HG03457 (cell line): ENCODE measurements at regions not wholly inside any gene's neighbourhood (a gene's known extent, or its start where the extent isn't known, plus 50 kb on each side); places are given as distances from the start of the nearest gene placed in this dataset.
"Not testable (repeated sequence)": the region's sequence is repeated elsewhere in the genome, so short reads cannot be mapped to it uniquely, and the experiment has no call there.

ENCODE experiments used
- ATAC-seq: cut with Tn5 transposase; IDR thresholded peaks from one replicate; pipeline ENCODE4 v1.9.1; 2021; ENCODE audit warnings: moderate number of reproducible peaks; ENCODE audit not compliant: unreplicated experiment

GRCh38 chr11:100576718-100577021 lies 110.4 kb upstream of the ARHGAP42 start:
- no peak for ATAC-seq

- no peak for ATAC-seq
Measured at GRCh38 chr11:100578831-100579311, 108.2 kb upstream of the ARHGAP42 start.

- ATAC-seq, result no peak
Measured at GRCh38 chr11:100581318-100581717, 105.8 kb upstream of the ARHGAP42 start.

GRCh38 chr11:100584201-100584985 lies 102.7 kb upstream of the ARHGAP42 start:
- ATAC-seq, result no peak

- ATAC-seq, result no peak
Measured at GRCh38 chr11:100585728-100586127, 101.4 kb upstream of the ARHGAP42 start.

- ATAC-seq, result no peak
Measured at GRCh38 chr11:100586361-100587101, 100.6 kb upstream of the ARHGAP42 start.

- ATAC-seq, result no peak
Measured at GRCh38 chr11:100592619-100593260, 94.3 kb upstream of the ARHGAP42 start.

GRCh38 chr11:100593291-100593690 lies 93.8 kb upstream of the ARHGAP42 start:
- no peak for ATAC-seq

- no peak for ATAC-seq
Measured at GRCh38 chr11:100594320-100594719, 92.8 kb upstream of the ARHGAP42 start.

- no peak for ATAC-seq
Measured at GRCh38 chr11:100600941-100601340, 86.1 kb upstream of the ARHGAP42 start.

- no peak for ATAC-seq
Measured at GRCh38 chr11:100602716-100603115, 84.4 kb upstream of the ARHGAP42 start.

- ATAC-seq, result not testable (repeated sequence)
Measured at GRCh38 chr11:100607761-100608160, 79.3 kb upstream of the ARHGAP42 start.

GRCh38 chr11:100612766-100613165 lies 74.3 kb upstream of the ARHGAP42 start:
- peak; percentile 89 for ATAC-seq

- no peak for ATAC-seq
Measured at GRCh38 chr11:100618914-100619313, 68.2 kb upstream of the ARHGAP42 start.

- ATAC-seq, result no peak
Measured at GRCh38 chr11:100619484-100619883, 67.6 kb upstream of the ARHGAP42 start.

- no peak for ATAC-seq
Measured at GRCh38 chr11:100622404-100622803, 64.7 kb upstream of the ARHGAP42 start.

GRCh38 chr11:100624346-100624745 lies 62.7 kb upstream of the ARHGAP42 start:
- no peak for ATAC-seq

GRCh38 chr11:100625041-100625440 lies 62.0 kb upstream of the ARHGAP42 start:
- no peak for ATAC-seq

GRCh38 chr11:100629671-100630070 lies 57.4 kb upstream of the ARHGAP42 start:
- ATAC-seq, result no peak

- ATAC-seq, result no peak
Measured at GRCh38 chr11:100630898-100631297, 56.2 kb upstream of the ARHGAP42 start.

GRCh38 chr11:100631316-100631715 lies 55.8 kb upstream of the ARHGAP42 start:
- ATAC-seq, result no peak

GRCh38 chr11:100632941-100633452 lies 54.1 kb upstream of the ARHGAP42 start:
- no peak for ATAC-seq
